Tibial nerve (tissue), 4 donors: ENCODE measurements at regions not wholly inside any gene's neighbourhood (a gene's known extent, or its start where the extent isn't known, plus 50 kb on each side); places are given as distances from the start of the nearest gene placed in this dataset.

Experiments used
- CTCF ChIP-seq, 5 experiments: fragments of 200-600 bp in 3 of 5; fragments of 450-650 bp in 2 of 5; sonication (generic) in 3 of 5; IDR thresholded peaks; one replicate each; pipeline ENCODE4 v1.5.1; 2016 to 2019; ENCODE audit warnings: antibody characterized with exemption in 5 of 5, mild to moderate bottlenecking in 3 of 5, moderate library complexity in 2 of 5
- EP300 ChIP-seq, 2 donors: sonication (generic); formaldehyde crosslinking; IDR thresholded peaks; one replicate each; pipeline ENCODE4 v1.6.1; 2017; ENCODE audit warnings: antibody characterized with exemption in 2 of 2, mild to moderate bottlenecking in 1 of 2
- POLR2A ChIP-seq, 2 donors: fragments of 450-650 bp; IDR thresholded peaks; one replicate each; pipeline ENCODE4 v1.6.1; 2017; ENCODE audit warnings: antibody characterized with exemption in 2 of 2, mild to moderate bottlenecking in 2 of 2, moderate library complexity in 2 of 2

DNA sequence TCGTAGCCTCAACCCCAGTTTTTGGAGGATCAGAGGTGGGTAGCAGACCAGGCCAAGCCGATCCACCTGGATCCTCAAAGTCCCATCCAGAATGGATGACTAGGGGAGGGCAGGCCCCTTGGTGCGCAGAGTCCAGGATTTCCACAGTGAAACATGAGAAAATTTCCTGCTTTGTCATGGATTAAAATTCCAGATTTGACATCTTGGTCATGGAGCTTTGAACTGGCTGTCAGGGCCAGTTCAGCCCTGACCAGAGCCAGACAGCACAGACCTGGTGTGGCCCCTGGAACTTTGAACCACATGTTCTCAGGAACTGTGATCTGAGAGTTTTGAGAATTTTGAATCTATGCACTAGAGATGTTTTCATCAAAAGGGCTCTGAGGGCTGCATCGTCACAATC is 177.5 kb downstream of the MN1 start:
- TF ChIP-seq EP300 (IDR thresholded peaks at IDR 0.05) (no peak), CTCF (IDR thresholded peaks at IDR 0.05) (no peak), POLR2A (IDR thresholded peaks at IDR 0.05) (no peak)
